Stimulated activated CD4-positive, alpha-beta T cell treated with anti-CD3 and anti-CD28 coated beads, Interleukin-4, amount 100 ng/mL, for 48 hours (primary cell): ENCODE measurements at regions not wholly inside any gene's neighbourhood (a gene's known extent, or its start where the extent isn't known, plus 50 kb on each side); places are given as distances from the start of the nearest gene placed in this dataset.

ENCODE experiments used
- DNase-seq, 2 donors: peaks; one replicate each; pipeline ENCODE4 v3.0.0-alpha.2; 2020; ENCODE audit warnings: low read depth in 2 of 2

GRCh38 chr6:166774770-166775169 is 147.7 kb upstream of the RPS6KA2 start:
- DNase-seq: no peak

- no peak for DNase-seq
These were observed 147.2 kb upstream of the RPS6KA2 start for GRCh38 chr6:166774292-166774691.

DNA sequence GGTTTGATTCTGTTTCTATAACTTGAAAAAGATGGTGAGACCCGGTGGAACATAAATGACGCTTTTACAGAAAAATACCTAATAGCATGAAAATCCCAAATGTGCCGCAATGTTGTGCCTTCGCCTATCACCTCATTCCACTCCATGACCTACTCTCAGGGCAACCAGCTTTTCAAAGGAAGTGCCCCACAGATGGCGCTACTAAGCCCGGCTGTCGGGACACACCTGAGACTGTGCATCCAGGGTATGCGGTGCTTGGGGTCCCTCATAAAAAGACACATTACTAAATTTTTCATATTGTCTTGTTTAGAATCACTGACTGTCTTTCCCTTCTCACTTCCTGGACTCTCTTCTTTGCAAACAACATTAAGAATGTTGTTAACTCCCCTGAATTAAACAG is 145.5 kb upstream of the RPS6KA2 start:
- DNase-seq: no peak

DNA sequence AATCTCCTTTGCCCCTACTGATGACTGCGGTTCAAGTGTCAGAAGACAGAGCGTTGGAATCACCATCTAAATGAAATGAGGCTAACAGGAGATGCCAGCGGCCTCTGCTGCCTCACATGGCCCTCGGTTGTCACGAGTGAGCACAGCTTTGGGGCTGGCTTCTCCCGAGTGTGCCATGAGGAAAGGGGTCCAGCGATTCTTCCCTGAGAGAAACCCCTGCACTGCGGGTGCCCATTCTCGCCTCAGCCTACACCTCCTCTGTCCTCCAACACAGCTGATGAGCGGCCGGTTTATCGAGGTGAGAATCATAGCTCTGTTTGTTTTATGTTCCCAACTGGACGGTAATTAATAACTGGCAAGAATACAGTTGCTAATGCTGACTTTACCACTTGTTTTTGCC is 144.7 kb upstream of the RPS6KA2 start:
- no peak for DNase-seq

DNA sequence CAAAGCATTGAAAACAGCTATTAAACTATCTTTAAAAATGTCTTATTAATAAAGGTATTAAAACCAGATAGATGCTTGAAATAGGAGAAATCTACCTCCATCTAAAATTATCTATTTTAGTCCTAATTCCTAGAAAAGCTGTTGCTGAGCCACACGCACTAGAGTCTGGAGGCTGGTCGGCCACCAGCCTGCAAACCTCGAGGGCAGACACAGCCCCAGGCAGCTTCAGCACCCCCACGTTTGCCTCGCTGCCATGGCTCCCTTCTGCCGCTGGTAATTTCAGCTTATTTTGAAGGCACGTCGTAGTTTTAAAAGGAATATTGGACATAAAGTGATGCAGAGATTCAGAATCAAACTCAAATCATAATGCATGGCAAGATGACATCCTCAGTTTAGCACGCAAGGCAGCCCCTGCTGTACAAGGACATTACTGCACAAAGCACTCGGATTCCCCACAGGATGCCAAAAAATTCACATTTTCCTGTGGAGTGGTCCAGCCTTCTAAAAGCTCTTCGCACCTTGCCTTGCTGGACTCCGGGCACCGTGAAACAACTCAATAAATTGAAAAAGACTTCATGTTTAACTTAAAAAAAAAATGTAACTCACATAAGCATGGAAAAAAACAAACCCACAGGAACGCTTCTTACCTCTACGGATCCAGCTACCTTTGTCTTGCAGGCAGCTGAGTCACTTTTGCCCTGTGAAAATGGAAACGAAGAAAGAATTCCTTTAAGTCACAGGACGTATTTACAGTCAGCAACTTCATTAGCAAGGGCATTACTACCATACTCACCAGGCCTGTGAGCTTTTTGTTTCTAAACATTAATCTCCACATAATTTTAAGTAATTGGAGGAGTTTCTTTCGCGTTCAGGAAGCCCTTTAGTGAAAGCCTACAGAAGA is 143.4 kb upstream of the RPS6KA2 start:
- DNase-seq: no peak

- DNase-seq: no peak
These were observed 142.6 kb upstream of the RPS6KA2 start for GRCh38 chr6:166769648-166770047.

DNA sequence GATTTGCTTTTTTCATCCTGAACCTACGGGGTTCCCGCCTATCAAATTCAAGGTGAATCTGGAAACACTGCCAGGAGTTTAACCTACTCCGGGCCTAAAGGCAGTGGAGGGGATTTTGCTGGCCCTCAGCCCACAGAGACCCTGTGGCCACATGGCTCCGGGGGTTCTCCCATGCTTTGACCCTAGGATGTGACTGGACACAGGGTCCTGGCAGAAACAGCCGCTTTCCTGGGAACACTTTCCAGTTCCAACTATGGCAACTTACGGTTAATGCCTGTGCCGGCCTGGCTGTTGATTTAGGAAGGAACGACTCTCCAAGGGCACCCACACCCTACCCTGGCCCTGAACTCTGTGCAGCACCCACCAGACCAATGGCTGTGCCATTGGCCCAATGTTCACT is 141.7 kb upstream of the RPS6KA2 start:
- DNase-seq: no peak

DNA sequence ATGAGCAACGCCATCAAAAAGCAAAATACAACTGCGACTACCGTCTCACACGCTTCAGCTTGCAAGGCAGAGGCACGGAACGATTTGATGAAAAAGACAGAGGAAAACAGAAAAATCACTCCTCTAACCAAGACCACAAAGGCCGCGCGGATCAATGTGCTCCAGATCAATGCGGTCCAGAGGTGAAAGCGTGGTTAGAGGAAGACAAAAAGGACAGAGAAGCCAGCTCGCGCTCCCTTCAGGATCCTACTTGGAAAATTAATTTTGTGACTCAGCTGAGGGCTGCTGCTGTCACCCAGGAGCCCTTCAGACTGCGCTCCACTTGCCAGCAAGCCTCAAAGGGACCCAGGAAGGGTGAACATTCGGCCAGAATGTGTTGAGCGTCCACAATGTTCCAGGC is 140.2 kb upstream of the RPS6KA2 start:
- DNase-seq: no peak

GRCh38 chr6:166766769-166767168 is 139.7 kb upstream of the RPS6KA2 start:
- no peak for DNase-seq

DNA sequence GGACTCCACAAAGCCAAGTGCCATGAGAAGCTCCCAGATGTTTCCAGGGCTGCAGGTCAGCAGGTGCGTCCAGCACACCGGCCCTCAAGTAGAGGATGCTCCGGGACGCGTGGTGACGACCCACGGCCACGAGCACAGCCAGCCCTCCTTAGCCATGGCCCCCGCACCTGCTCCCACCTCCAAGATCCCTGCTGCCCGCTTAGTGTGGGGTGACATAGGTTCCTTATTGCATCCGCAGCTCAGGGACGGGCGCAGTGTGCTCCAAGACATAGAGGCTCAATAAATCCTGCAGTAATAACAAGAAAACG is 138.1 kb upstream of the RPS6KA2 start:
- DNase-seq: no peak

DNA sequence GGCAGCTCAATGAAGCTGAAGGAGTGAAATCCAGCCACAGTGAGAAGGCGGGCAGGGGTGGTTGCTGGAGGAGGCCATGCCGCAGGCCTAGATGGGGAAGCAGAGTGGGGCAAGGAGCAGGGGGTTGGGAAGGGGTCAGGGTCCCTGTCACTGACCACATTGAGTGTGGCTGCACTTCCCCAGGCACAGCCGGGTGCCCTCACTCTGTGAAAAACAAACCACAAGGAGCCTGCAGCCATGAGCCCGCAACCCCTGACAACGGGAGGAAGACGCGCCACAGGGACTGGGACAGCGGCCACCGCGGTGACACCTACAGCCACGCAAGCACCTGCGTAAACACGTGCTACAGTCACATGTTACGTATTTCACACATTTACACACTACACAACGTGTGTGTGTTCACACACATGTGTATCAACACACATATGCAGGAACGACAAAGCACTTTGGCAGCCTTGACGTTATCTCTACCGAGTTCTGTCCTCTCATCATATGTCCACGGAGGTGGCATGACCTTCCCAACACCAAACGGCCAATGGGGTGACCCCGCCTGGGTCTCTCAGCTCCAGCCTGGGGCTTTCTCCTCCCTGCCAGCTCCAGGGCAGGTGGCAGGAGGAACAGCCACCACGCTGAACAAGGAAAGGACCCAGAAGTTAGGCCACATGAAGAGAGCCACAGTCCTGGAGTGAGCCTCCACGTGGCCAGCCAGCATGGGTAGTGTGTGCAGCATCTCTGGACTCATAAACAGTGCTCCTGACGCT is 137.6 kb upstream of the RPS6KA2 start:
- DNase-seq: no peak

DNA sequence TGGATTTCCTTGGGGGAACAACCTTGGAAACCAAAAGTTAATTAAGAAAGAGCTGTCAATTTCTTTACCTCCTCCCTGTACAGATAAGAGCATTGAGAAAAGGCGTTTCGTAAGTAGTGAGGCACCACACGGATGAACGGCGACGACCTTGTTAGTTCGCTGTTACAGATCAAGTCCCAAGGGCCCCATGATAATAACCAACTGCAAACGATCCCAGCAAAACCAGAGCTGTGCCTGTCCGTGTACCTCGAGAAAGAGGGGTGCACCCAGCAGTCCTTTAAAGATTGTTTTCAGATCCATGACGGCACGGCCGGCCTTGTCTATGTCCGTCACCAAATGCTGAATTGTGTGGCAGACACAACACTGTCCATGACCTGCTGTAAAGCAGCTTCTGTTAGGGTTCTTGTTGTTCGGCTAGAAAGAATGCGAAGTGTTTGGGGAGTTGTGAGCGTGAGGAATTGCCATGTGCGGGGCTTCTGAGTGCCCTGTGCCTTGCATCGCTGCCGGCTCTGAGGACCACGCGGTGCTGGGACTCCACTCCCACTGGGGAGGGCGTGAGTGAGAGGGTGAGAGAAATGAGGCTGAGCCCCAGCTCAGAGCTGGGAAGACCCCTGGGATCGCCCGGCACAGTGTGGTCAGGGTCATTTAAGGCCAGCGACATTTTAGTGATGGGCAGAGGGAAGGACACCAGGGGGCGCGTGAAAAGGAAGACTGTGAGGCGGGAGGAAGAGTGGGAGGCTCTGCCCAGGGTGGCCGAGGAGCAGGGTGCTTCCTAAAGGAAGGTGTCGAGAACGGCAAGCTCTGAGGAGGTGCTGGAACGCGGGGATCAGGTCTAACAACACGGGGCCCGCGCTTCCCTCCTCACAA is 136.8 kb upstream of the RPS6KA2 start:
- DNase-seq: no peak

- DNase-seq: no peak
These were observed 134.8 kb upstream of the RPS6KA2 start for GRCh38 chr6:166761801-166762200.

DNA sequence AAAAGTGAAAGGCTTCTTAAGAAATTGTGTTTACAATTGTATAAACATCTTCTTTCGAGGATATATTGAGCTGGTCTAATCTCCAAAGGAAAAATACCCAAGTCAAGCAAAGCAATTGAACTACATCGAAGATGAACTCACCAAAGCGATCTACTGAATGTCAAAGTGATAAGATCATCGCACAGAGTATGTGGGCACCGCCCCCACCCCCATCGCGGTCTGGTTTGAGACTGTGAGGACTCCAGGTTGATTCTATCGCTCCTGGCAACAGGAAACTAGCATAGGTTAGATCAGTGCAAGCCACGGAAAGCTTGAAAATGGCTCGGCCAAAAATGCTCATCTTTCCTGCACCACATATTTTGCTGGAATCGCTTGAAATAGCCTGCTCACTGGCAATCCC is 133.2 kb upstream of the RPS6KA2 start:
- peak; percentile 61 to 71 for DNase-seq

GRCh38 chr6:166758136-166758704 is 131.2 kb upstream of the RPS6KA2 start:
- no peak for DNase-seq

DNA sequence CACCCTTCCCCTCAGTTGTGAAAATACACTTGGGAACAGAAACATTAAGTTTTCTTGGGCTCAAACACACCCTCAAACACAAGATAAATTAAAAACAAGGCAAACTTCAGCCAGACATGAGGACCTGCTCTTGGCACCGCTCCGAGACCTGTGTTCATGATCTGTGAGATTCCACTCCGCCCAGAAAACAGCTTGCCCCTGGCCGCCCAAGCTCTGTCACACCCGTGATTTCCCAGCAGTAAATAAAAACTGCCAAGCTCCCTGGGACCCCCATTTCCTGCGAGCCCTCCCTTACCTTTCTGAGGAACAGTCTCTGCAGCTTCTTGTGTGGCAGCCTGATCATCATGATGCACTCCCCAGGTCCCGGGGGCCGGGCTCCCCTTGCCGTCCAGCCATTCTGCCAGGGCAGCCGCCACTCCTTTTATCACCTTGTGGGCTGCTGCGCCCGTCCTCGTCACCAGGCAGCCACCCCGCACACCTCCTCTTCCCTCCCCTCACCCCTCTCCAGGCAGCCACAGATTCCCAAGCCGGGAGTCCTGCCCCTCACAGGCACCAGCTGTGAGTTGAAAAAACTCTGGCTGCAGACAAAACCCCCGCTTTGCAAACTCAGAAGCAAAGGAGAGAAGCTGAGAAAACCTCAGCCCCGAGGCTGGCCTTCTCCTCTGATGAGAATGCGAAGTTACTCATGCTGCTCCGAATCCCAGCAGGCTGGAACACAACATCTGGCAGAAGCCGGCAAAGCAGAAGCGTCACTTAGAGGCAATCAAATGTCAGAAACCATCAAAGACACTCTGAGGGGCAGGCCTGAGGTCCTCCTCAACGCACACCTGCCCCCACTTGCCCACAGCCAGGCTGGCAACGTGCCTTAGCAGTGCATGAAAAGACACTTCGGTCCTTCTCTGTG is 130.4 kb upstream of the RPS6KA2 start:
- DNase-seq: peak in 1 of 2 donors; percentile 15

DNA sequence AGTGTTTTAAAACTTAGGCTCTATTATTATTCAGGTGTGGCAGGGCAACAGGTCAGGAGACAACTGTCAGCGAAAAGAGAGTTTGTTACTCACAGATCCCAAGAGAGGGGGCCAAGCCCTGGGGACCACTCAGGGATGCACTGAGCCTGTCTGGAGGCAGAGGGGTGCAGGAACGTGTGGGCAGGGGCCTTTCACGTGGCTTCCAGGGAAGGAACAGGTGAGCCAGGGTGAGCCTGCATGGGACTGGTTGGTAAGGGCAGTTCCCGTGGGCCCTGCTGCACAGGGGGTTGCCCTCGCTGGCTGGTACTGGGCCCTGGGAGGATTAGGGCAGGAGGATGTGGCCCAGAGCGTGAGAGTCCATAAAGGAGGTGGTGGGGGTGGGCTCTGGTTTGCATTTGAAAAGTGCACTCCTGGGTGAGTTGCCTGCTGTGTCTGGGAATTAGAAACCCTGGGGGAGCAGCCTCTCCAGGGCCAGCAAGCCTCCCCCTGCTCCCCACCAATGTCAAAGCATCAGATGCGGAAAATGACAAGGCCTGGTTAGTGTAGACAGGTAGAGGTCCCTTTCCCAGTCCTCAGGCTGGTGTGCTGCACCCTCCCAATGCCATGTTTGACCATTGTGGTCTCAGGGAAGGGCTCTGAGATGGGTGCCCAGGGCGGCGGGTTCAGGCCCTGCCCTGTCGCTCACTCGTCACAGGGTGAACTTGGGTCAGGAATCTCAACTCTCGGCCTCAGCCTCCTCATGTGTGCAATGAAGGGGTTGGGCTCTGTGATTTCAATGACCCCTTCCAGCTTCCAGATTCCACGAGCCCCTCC is 127.4 kb upstream of the RPS6KA2 start:
- no peak for DNase-seq

GRCh38 chr6:166752928-166753721 is 126.1 kb upstream of the RPS6KA2 start:
- DNase-seq: no peak

- no peak for DNase-seq
These were observed 125.0 kb upstream of the RPS6KA2 start for GRCh38 chr6:166752097-166752496.
